PC-9 (cell line): ENCODE measurements at regions not wholly inside any gene's neighbourhood (a gene's known extent, or its start where the extent isn't known, plus 50 kb on each side); places are given as distances from the start of the nearest gene placed in this dataset.

Experiments used
- BruUV-seq: library from RNA; stranded (reverse); fragments of 400-500 nt; replicated peaks from 2 replicates; lab custom pipeline; 2021; lab: Mats Ljungman, UMichigan
- CTCF ChIA-PET: fragments of 300-600 bp; sonication (Branson Sonifier 250); formaldehyde crosslinking; loops from one replicate; lab custom pipeline; 2022; ENCODE audit warnings: antibody characterized with exemption; lab: Charles Lee
- POLR2A ChIA-PET: fragments of 300-600 bp; sonication (Branson Sonifier 250); formaldehyde crosslinking; loops from one replicate; lab custom pipeline; 2022; ENCODE audit warnings: antibody characterized with exemption; ENCODE audit not compliant: unreplicated experiment; lab: Charles Lee
- DNase-seq, 2 experiments: peaks; one replicate each; pipeline versions ENCODE4 v3.0.0 to v3.0.0-alpha.2; 2015 to 2022; ENCODE audit warnings: mixed read lengths in 1 of 2
- H2AFZ ChIP-seq: fragments of 200-600 bp; sonication (generic); 2 replicates; pipeline ENCODE4 v1.8.1; 2017; ENCODE audit warnings: antibody characterized with exemption
- H3F3A ChIP-seq: fragments of 200-600 bp; sonication (generic); 2 replicates; pipeline ENCODE4 v1.8.1; 2017; ENCODE audit warnings: antibody characterized with exemption, mild to moderate bottlenecking, low read depth; ENCODE audit not compliant: insufficient read depth
- H3K27ac ChIP-seq: fragments of 200-600 bp; sonication (generic); 2 replicates; pipeline ENCODE4 v1.6.1; 2016; ENCODE audit warnings: mixed run types
- H3K27me3 ChIP-seq: fragments of 200-600 bp; sonication (generic); 2 replicates; pipeline ENCODE4 v1.6.1; 2016; ENCODE audit warnings: low read depth, mixed run types; ENCODE audit not compliant: insufficient read depth
- H3K36me3 ChIP-seq: fragments of 200-600 bp; sonication (generic); 2 replicates; pipeline ENCODE4 v1.6.1; 2016; ENCODE audit warnings: low read depth, mixed run types
- H3K4me1 ChIP-seq: fragments of 200-600 bp; sonication (generic); replicated peaks from 2 replicates; pipeline ENCODE4 v1.6.1; 2016; ENCODE audit warnings: mixed run types; ENCODE audit not compliant: insufficient read depth
- H3K4me2 ChIP-seq: fragments of 200-600 bp; sonication (generic); 2 replicates; pipeline ENCODE4 v1.6.1; 2017; ENCODE audit warnings: mixed run types
- H3K4me3 ChIP-seq: fragments of 200-600 bp; sonication (generic); 2 replicates; pipeline ENCODE4 v1.6.1; 2016; ENCODE audit warnings: mixed run types
- H3K79me2 ChIP-seq: fragments of 200-600 bp; sonication (generic); 2 replicates; pipeline ENCODE4 v1.6.1; 2017; ENCODE audit warnings: low read depth, mixed run types
- H3K9me2 ChIP-seq: fragments of 200-600 bp; sonication (generic); 2 replicates; pipeline ENCODE4 v1.8.1; 2017; ENCODE audit warnings: mild to moderate bottlenecking; ENCODE audit not compliant: insufficient read depth
- H3K9me3 ChIP-seq: fragments of 200-600 bp; sonication (generic); 2 replicates; pipeline ENCODE4 v1.8.1; 2016; ENCODE audit warnings: low read depth; ENCODE audit not compliant: insufficient read depth
- H4K20me1 ChIP-seq: fragments of 200-600 bp; sonication (generic); 2 replicates; pipeline ENCODE4 v1.8.1; 2017; ENCODE audit not compliant: insufficient read depth
- CTCF ChIP-seq: fragments of 200-600 bp; sonication (generic); conservative IDR thresholded peaks from 2 replicates; pipeline ENCODE4 v1.6.1; 2017; ENCODE audit warnings: mixed run types, antibody characterized with exemption, mild to moderate bottlenecking, moderate library complexity
- EZH2 ChIP-seq: fragments of 200-600 bp; sonication (generic); IDR thresholded peaks from 2 replicates; pipeline ENCODE4 v1.8.0; 2017; ENCODE audit warnings: antibody characterized with exemption, low read depth
- intact Hi-C: fragments of 100-400 bp; cut with micrococcal nuclease; formaldehyde crosslinking; loops from one replicate; pipeline ENCODE4 v1.10.0; 2022; ENCODE audit not compliant: unreplicated experiment

GRCh38 chr5:108508979-108509378 is 127.1 kb upstream of the FBXL17 start:
- Histone ChIP-seq H3K9me3 (no peaks in the 10 kb centered on the region), H3K27me3 (no peaks in the 10 kb centered on the region), H3K4me3 (no peak overlapping the region), H3K4me1 (no peaks in the 10 kb centered on the region), H3F3A (no peaks in the 10 kb centered on the region), H3K36me3 (no peaks in the 10 kb centered on the region), H3K79me2 (no peaks in the 10 kb centered on the region), H4K20me1 (no peaks in the 10 kb centered on the region), H3K4me2 (no peak overlapping the region), H3K27ac (no peak overlapping the region), H3K9me2 (peaks cover 5% of the 10 kb centered on the region; the same call in 1 of the 2 replicates), H2AFZ (no peak overlapping the region)
- intact Hi-C loops = no loop called here
- BruUV-seq = no TSS peak
- POLR2A ChIA-PET = no interaction called here
- no peak for TF ChIP-seq EZH2
- TF ChIP-seq CTCF = no peak
- DNase-seq = no peak
- CTCF ChIA-PET = no interaction called here

GRCh38 chr5:108507631-108508030 is 125.7 kb upstream of the FBXL17 start:
- Histone ChIP-seq H3K27ac (no peak overlapping the region), H3K4me3 (no peak overlapping the region), H4K20me1 (no peaks in the 10 kb centered on the region), H3K27me3 (no peaks in the 10 kb centered on the region), H3K36me3 (no peaks in the 10 kb centered on the region), H3K9me3 (no peaks in the 10 kb centered on the region), H2AFZ (no peak overlapping the region), H3K9me2 (peaks cover 5% of the 10 kb centered on the region; the same call in 1 of the 2 replicates), H3K79me2 (no peaks in the 10 kb centered on the region), H3K4me1 (no peaks in the 10 kb centered on the region), H3F3A (no peaks in the 10 kb centered on the region), H3K4me2 (no peak overlapping the region)
- intact Hi-C loops = no loop called here
- POLR2A ChIA-PET = no interaction called here
- DNase-seq = no peak
- TF ChIP-seq EZH2 (no peak), CTCF (no peak)
- no TSS peak for BruUV-seq
- CTCF ChIA-PET = no interaction called here

GRCh38 chr5:108505608-108506007 is 123.7 kb upstream of the FBXL17 start:
- Histone ChIP-seq H3K27ac (no peak overlapping the region), H3K36me3 (no peaks in the 10 kb centered on the region), H3K9me3 (no peaks in the 10 kb centered on the region), H3K4me1 (no peaks in the 10 kb centered on the region), H3K4me2 (no peak overlapping the region), H4K20me1 (no peaks in the 10 kb centered on the region), H2AFZ (no peak overlapping the region), H3K9me2 (peaks cover 5% of the 10 kb centered on the region; the same call in 1 of the 2 replicates), H3K4me3 (no peak overlapping the region), H3F3A (no peaks in the 10 kb centered on the region), H3K79me2 (no peaks in the 10 kb centered on the region), H3K27me3 (no peaks in the 10 kb centered on the region)
- BruUV-seq = no TSS peak
- ChIA-PET POLR2A (no interaction called here), CTCF (no interaction called here)
- TF ChIP-seq EZH2 = no peak
- TF ChIP-seq CTCF = no peak
- no peak for DNase-seq
- intact Hi-C loops = no loop called here
